ENCODE measurements at regions not wholly inside any gene's neighbourhood (a gene's known extent, or its start where the extent isn't known, plus 50 kb on each side); places are given as distances from the start of the nearest gene placed in this dataset.

GRCh38 chr14:71824816-71825215, 107.4 kb upstream of the RGS6 start:
- H3K9ac ChIP-seq (ENCODE audit: low read length), result no peak overlapping the region
- H3K4me2 ChIP-seq (ENCODE audit: low read length), result no peak overlapping the region
- no peaks in the 10 kb centered on the region for H3K9me3 ChIP-seq (ENCODE audit: low read length)
- H3K27ac ChIP-seq (ENCODE audit: low read length), result no peak overlapping the region
- no peaks in the 10 kb centered on the region for H3K36me3 ChIP-seq (ENCODE audit: insufficient read depth, low read length)
- H3K4me3 ChIP-seq (ENCODE audit: low read length), result no peak overlapping the region
- H4K20me1 ChIP-seq (ENCODE audit: insufficient read depth), result no peaks in the 10 kb centered on the region
- TF ChIP-seq CTCF (IDR thresholded peaks at IDR 0.05; ENCODE audit: poor library complexity, severe bottlenecking) (no peak), POLR2AphosphoS5 (IDR thresholded peaks at IDR 0.05) (no peak), REST (IDR thresholded peaks at IDR 0.05; ENCODE audit: borderline replicate concordance) (no peak), SMC3 (conservative IDR thresholded peaks at IDR 0.05; ENCODE audit: poor library complexity) (no peak), RAD21 (conservative IDR thresholded peaks at IDR 0.05) (no peak), EP300 (conservative IDR thresholded peaks at IDR 0.05; ENCODE audit: poor library complexity, severe bottlenecking) (no peak), EZH2 (IDR thresholded peaks at IDR 0.05; ENCODE audit: borderline replicate concordance, insufficient read depth, low read length, poor library complexity, severe bottlenecking) (no peak), MXI1 (conservative IDR thresholded peaks at IDR 0.05; ENCODE audit: poor library complexity, severe bottlenecking) (no peak), TAF1 (IDR thresholded peaks at IDR 0.05; ENCODE audit: low read depth) (no peak)
- H2AFZ ChIP-seq (ENCODE audit: low read depth, low read length), result no peak overlapping the region
- H3K9me2 ChIP-seq (ENCODE audit: insufficient read depth, low read length), result no peaks in the 10 kb centered on the region
- H3F3A ChIP-seq (ENCODE audit: insufficient read depth, low read length, poor library complexity, severe bottlenecking), result no peaks in the 10 kb centered on the region
- H3K79me2 ChIP-seq (replicated peaks; ENCODE audit: insufficient read depth, low read length), result no peaks in the 10 kb centered on the region
- H3K27me3 ChIP-seq (ENCODE audit: insufficient read depth, low read depth, low read length), result no peaks in the 10 kb centered on the region

GRCh38 chr14:71833476-71833875, 98.8 kb upstream of the RGS6 start:
- no peaks in the 10 kb centered on the region for H3K79me2 ChIP-seq (replicated peaks; ENCODE audit: insufficient read depth, low read length)
- no peaks in the 10 kb centered on the region for H3K9me2 ChIP-seq (ENCODE audit: insufficient read depth, low read length)
- H3K4me2 ChIP-seq (ENCODE audit: low read length), result no peak overlapping the region
- H3K36me3 ChIP-seq (ENCODE audit: insufficient read depth, low read length), result no peaks in the 10 kb centered on the region
- no peak overlapping the region for H3K27ac ChIP-seq (ENCODE audit: low read length)
- H3K4me3 ChIP-seq (ENCODE audit: low read length), result no peak overlapping the region
- no peak for TF ChIP-seq EP300 (conservative IDR thresholded peaks at IDR 0.05; ENCODE audit: poor library complexity, severe bottlenecking)
- TF ChIP-seq CTCF (IDR thresholded peaks at IDR 0.05; ENCODE audit: poor library complexity, severe bottlenecking), result no peak
- no peak for TF ChIP-seq REST (IDR thresholded peaks at IDR 0.05; ENCODE audit: borderline replicate concordance)
- no peak for TF ChIP-seq POLR2AphosphoS5 (IDR thresholded peaks at IDR 0.05)
- TF ChIP-seq SMC3 (conservative IDR thresholded peaks at IDR 0.05; ENCODE audit: poor library complexity), result no peak
- TF ChIP-seq MXI1 (conservative IDR thresholded peaks at IDR 0.05; ENCODE audit: poor library complexity, severe bottlenecking), result no peak
- TF ChIP-seq RAD21 (conservative IDR thresholded peaks at IDR 0.05), result no peak
- TF ChIP-seq TAF1 (IDR thresholded peaks at IDR 0.05; ENCODE audit: low read depth), result no peak
- TF ChIP-seq EZH2 (IDR thresholded peaks at IDR 0.05; ENCODE audit: borderline replicate concordance, insufficient read depth, low read length, poor library complexity, severe bottlenecking), result no peak
- H4K20me1 ChIP-seq (ENCODE audit: insufficient read depth), result no peaks in the 10 kb centered on the region
- H3K9me3 ChIP-seq (ENCODE audit: low read length), result no peaks in the 10 kb centered on the region
- H3K9ac ChIP-seq (ENCODE audit: low read length), result no peak overlapping the region
- no peak overlapping the region for H2AFZ ChIP-seq (ENCODE audit: low read depth, low read length)
- H3K27me3 ChIP-seq (ENCODE audit: insufficient read depth, low read depth, low read length), result no peaks in the 10 kb centered on the region
- no peaks in the 10 kb centered on the region for H3F3A ChIP-seq (ENCODE audit: insufficient read depth, low read length, poor library complexity, severe bottlenecking)
